ENCODE measurements at regions not wholly inside any gene's neighbourhood (a gene's known extent, or its start where the extent isn't known, plus 50 kb on each side); places are given as distances from the start of the nearest gene placed in this dataset.

DNA sequence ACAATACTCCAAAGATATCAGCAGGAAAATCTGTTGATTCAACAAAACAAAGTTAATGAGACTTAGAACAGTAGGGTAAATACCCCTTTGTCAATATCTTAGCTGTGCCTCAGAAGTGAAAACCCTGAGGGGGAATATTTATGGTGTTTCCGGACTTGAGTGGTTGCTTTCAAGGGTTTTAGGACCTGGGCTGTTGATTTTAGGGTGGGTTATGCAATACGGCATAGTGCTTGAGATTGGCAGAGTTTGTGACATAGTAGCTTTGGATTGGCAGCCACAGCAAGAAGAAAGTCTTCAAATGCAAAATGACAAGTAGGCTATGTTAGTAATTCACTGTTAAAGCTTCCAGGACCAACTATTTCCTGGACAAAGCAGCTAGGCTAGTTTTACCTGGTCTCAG, 826.3 kb upstream of the CDH2 start:
- Histone ChIP-seq H3F3A (ENCODE audit: control insufficient read depth, insufficient read depth) (no peaks in the 10 kb centered on the region), H3K36me3 (ENCODE audit: control insufficient read depth, low read length) (no peaks in the 10 kb centered on the region), H3K9me2 (replicated peaks; ENCODE audit: control insufficient read depth, low read length) (no peaks in the 10 kb centered on the region), H3K4me1 (ENCODE audit: control insufficient read depth, low read length) (no peaks in the 10 kb centered on the region), H3K79me2 (ENCODE audit: control insufficient read depth, low read length) (no peaks in the 10 kb centered on the region), H3K4me3 (ENCODE audit: low read length) (no peak overlapping the region), H3K27ac (ENCODE audit: low read depth, low read length) (no peak overlapping the region), H3K4me2 (ENCODE audit: low read length) (no peak overlapping the region), H3K9me3 (ENCODE audit: control insufficient read depth, insufficient read depth, low read length) (no peaks in the 10 kb centered on the region; the same call in 1 of the 2 replicates), H3K27me3 (ENCODE audit: control insufficient read depth, low read length) (no peaks in the 10 kb centered on the region), H4K20me1 (ENCODE audit: control insufficient read depth, insufficient read depth, low read depth, low read length) (no peaks in the 10 kb centered on the region)
- TF ChIP-seq, protein P1, sequence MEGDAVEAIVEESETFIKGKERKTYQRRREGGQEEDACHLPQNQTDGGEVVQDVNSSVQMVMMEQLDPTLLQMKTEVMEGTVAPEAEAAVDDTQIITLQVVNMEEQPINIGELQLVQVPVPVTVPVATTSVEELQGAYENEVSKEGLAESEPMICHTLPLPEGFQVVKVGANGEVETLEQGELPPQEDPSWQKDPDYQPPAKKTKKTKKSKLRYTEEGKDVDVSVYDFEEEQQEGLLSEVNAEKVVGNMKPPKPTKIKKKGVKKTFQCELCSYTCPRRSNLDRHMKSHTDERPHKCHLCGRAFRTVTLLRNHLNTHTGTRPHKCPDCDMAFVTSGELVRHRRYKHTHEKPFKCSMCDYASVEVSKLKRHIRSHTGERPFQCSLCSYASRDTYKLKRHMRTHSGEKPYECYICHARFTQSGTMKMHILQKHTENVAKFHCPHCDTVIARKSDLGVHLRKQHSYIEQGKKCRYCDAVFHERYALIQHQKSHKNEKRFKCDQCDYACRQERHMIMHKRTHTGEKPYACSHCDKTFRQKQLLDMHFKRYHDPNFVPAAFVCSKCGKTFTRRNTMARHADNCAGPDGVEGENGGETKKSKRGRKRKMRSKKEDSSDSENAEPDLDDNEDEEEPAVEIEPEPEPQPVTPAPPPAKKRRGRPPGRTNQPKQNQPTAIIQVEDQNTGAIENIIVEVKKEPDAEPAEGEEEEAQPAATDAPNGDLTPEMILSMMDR (IDR thresholded peaks at IDR 0.05; ENCODE audit: low read depth, low read length, poor library complexity, severe bottlenecking), result no peak
- no peak for TF ChIP-seq EZH2phosphoT487 (IDR thresholded peaks at IDR 0.05; ENCODE audit: borderline replicate concordance, low read length)

DNA sequence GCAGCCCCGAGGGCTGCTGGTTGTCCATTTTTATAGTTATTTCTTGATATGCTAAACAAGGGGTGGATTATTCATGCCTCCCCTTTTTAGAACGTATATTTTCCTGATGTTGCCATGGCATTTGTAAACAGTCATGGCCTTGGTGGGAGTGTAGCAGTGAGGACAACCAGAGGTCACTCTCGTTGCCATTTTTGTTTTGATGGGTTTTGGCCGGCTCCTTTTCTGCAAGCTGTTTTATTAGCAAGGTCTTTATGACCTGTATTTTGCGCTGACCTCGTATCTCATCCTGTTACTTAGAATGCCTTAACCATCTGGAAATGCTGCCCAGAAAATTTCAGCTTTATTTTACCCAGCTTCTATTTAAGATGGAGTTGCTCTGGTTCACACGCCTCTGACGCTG, 825.8 kb upstream of the CDH2 start:
- Histone ChIP-seq H3K9me2 (replicated peaks; ENCODE audit: control insufficient read depth, low read length) (no peaks in the 10 kb centered on the region), H3K27me3 (ENCODE audit: control insufficient read depth, low read length) (no peaks in the 10 kb centered on the region), H3K9me3 (ENCODE audit: control insufficient read depth, insufficient read depth, low read length) (no peaks in the 10 kb centered on the region; the same call in 1 of the 2 replicates), H3K4me1 (ENCODE audit: control insufficient read depth, low read length) (no peaks in the 10 kb centered on the region), H3K4me2 (ENCODE audit: low read length) (no peak overlapping the region), H3K79me2 (ENCODE audit: control insufficient read depth, low read length) (no peaks in the 10 kb centered on the region), H4K20me1 (ENCODE audit: control insufficient read depth, insufficient read depth, low read depth, low read length) (no peaks in the 10 kb centered on the region), H3K36me3 (ENCODE audit: control insufficient read depth, low read length) (no peaks in the 10 kb centered on the region), H3K27ac (ENCODE audit: low read depth, low read length) (no peak overlapping the region), H3F3A (ENCODE audit: control insufficient read depth, insufficient read depth) (no peaks in the 10 kb centered on the region), H3K4me3 (ENCODE audit: low read length) (no peak overlapping the region)
- TF ChIP-seq EZH2phosphoT487 (IDR thresholded peaks at IDR 0.05; ENCODE audit: borderline replicate concordance, low read length), result no peak
- TF ChIP-seq, protein P1 (IDR thresholded peaks at IDR 0.05; ENCODE audit: low read depth, low read length, poor library complexity, severe bottlenecking), result no peak

DNA sequence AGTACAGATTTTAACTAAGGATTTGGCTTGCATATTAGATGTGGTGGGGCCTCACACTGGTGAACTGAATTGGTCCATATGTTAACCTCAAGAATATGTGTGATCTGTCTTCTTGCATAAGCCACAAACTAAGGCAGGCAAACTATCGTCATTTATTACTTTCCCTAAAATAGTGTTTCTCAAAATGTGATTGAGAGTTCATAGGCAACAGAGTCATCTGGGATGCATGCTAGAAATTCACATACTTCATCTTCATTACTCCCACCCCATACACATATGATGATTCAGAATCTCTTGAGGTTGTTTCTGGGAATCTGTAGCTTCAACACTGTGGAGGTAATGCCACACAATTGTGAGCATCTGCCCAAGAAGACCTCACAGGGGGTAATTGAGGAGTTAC, 822.8 kb upstream of the CDH2 start:
- Histone ChIP-seq H3K79me2 (ENCODE audit: control insufficient read depth, low read length) (no peaks in the 10 kb centered on the region), H3K4me3 (ENCODE audit: low read length) (no peak overlapping the region), H3K9me2 (replicated peaks; ENCODE audit: control insufficient read depth, low read length) (no peaks in the 10 kb centered on the region), H4K20me1 (ENCODE audit: control insufficient read depth, insufficient read depth, low read depth, low read length) (no peaks in the 10 kb centered on the region), H3K9me3 (ENCODE audit: control insufficient read depth, insufficient read depth, low read length) (no peaks in the 10 kb centered on the region; the same call in 1 of the 2 replicates), H3F3A (ENCODE audit: control insufficient read depth, insufficient read depth) (no peaks in the 10 kb centered on the region), H3K36me3 (ENCODE audit: control insufficient read depth, low read length) (no peaks in the 10 kb centered on the region), H3K4me2 (ENCODE audit: low read length) (no peak overlapping the region), H3K4me1 (ENCODE audit: control insufficient read depth, low read length) (no peaks in the 10 kb centered on the region), H3K27ac (ENCODE audit: low read depth, low read length) (no peak overlapping the region), H3K27me3 (ENCODE audit: control insufficient read depth, low read length) (no peaks in the 10 kb centered on the region)
- no peak for TF ChIP-seq EZH2phosphoT487 (IDR thresholded peaks at IDR 0.05; ENCODE audit: borderline replicate concordance, low read length)
- TF ChIP-seq, protein P1 (IDR thresholded peaks at IDR 0.05; ENCODE audit: low read depth, low read length, poor library complexity, severe bottlenecking), result no peak

Data from DOHH2 (cell line).